GM21390 (cell line): ENCODE measurements at regions not wholly inside any gene's neighbourhood (a gene's known extent, or its start where the extent isn't known, plus 50 kb on each side); places are given as distances from the start of the nearest gene placed in this dataset.

Source experiments
- ATAC-seq: cut with Tn5 transposase; IDR thresholded peaks from one replicate; pipeline ENCODE4 v1.9.1; 2021; ENCODE audit not compliant: unreplicated experiment

DNA sequence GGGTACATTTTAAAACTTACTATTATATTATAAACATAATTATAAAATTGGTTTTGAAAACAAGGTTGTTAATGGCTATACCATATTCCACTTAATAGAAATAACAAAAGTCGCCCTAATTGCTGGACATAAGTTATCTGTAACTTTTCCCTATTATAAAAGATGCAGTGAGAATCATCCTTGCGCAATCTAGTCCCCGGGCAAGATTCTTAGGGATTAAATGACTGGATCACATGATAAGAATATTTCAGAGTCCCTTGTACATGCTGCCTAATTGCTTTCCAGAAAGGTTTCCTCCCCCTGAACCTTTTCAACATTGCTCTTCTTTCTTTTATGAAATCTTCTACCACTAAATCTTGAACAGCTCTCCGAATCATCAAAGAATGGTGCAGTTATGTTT is 479.8 kb upstream of the MKI67 start:
- no peak for ATAC-seq

DNA sequence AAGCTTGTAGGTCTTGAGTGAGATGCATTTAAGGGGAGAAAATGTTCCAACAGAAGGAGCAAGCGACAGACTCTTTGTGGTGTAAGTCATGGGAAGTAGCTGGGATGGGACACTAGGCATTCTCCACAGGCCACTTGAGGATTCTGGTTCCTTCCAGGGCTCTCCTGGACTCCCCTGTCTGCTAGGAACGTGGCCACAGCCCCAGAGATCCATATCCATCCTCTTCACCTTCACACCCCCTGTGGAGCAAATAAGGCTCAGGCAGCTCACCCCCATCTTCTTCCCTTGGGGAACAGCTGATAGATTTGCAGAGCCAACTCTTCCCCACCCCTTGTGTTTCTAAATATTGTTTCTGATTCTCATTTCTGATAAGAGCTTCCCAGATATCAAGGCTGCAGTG is 482.6 kb upstream of the MKI67 start:
- ATAC-seq = no peak

- ATAC-seq = no peak
Observed at GRCh38 chr10:128609460-128609859, 483.2 kb upstream of the MKI67 start.

- no peak for ATAC-seq
Observed at GRCh38 chr10:128610113-128610512, 483.9 kb upstream of the MKI67 start.

- no peak for ATAC-seq
Observed at GRCh38 chr10:128612195-128612594, 486.0 kb upstream of the MKI67 start.

DNA sequence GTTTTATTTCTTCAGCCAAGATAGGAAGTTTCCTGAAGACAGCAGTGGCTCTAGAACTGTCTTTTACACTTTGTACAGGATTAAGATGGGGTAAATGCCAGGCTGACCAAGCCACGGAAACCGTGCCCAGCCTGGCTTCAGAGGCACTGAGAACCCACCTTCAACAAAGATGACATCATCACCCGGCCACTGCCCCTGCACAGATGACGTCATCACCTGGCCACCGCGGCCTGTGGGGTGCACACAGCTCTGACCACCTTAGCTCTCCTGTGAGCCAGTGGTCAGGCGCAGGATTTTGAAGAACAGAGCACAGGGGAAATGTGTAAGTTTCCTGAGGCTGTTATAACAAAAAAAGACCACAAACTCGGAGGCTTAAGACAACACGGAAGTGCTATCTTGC is 486.4 kb upstream of the MKI67 start:
- ATAC-seq = no peak

GRCh38 chr10:128614016-128614605 is 487.9 kb upstream of the MKI67 start:
- ATAC-seq = no peak

- ATAC-seq = no peak
Observed at GRCh38 chr10:128614802-128615553, 488.8 kb upstream of the MKI67 start.

DNA sequence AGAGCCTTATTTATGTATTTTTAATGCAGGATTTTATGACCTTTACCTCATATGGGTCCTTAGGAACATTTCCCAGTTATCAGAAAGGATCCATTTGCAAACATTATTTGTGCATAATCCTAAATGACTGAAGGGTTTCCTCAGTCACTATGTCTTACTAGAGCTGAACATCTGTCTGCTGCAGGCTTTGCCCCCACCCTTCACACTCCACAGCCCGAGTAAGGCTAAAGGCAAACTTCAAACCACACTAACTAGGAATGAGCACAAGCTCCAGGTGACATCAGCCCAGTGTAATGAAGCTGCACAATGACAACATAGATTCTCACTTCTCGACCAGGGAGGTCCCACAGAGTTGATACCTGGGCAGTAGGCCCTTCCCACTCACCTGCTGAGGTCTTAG is 491.3 kb upstream of the MKI67 start:
- ATAC-seq = no peak

GRCh38 chr10:128622706-128623105 is 496.5 kb upstream of the MKI67 start:
- ATAC-seq = no peak

GRCh38 chr10:128623776-128624175 is 497.6 kb upstream of the MKI67 start:
- no peak for ATAC-seq

GRCh38 chr10:128624656-128625530 is 498.7 kb upstream of the MKI67 start:
- ATAC-seq = no peak

DNA sequence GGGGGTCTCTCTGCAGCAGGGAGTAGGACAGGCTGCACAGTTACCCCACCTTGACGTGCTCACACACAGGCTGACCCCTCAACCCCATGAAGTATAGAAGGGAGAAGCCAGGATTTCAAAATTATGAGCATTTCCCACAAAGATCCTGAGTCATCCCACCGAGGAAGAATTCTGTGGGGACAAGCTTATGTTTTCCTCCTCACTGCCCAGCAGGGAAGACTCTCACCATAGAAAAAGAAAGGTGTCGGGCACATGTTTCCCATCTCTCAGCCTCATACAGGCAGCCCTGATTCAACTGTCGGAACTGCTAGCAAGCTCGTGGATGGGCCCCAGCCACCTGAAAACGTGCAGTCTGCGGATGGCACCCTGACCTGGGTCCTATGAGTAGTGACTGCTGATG is 499.7 kb upstream of the MKI67 start:
- no peak for ATAC-seq

GRCh38 chr10:128626397-128627000 is 500.3 kb upstream of the MKI67 start:
- ATAC-seq = no peak

DNA sequence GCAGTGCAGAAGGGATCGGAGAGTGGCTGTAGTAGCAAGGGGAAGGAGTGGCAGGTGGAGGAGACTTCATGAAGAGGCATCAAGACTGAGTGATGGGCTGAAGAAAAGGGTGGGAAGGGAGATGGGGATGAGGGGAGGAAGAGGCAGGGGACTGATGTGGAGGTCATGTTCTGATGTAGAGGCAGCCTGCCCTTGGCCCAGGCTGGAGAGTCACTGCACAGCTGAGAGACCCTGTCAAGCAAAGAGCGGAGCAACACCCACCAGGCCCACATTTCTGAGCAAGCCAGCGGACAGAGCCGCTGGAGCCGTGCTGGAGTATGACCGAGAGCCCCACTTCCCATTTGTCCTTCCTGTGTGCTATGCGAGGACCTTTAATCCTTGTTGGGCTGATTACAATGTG is 501.6 kb upstream of the MKI67 start:
- ATAC-seq = no peak

DNA sequence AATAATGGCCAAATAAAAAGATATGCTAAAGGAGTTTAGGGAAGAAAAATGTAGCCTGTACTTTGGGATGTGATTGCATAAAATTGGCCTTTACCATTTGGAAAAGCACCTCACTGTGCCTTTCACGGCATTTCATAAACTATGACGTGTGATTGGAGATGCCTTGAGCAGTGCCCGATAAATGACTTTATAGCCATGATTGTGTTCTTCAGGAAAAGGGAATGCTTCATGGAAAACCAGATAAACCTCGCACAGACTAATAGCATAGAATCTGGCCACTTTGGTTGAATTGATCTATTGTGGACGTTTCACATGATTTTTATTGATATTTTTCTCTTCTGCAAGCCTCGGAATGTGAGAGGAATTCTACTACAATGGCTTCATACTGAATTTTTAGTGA is 502.0 kb upstream of the MKI67 start:
- no peak for ATAC-seq

DNA sequence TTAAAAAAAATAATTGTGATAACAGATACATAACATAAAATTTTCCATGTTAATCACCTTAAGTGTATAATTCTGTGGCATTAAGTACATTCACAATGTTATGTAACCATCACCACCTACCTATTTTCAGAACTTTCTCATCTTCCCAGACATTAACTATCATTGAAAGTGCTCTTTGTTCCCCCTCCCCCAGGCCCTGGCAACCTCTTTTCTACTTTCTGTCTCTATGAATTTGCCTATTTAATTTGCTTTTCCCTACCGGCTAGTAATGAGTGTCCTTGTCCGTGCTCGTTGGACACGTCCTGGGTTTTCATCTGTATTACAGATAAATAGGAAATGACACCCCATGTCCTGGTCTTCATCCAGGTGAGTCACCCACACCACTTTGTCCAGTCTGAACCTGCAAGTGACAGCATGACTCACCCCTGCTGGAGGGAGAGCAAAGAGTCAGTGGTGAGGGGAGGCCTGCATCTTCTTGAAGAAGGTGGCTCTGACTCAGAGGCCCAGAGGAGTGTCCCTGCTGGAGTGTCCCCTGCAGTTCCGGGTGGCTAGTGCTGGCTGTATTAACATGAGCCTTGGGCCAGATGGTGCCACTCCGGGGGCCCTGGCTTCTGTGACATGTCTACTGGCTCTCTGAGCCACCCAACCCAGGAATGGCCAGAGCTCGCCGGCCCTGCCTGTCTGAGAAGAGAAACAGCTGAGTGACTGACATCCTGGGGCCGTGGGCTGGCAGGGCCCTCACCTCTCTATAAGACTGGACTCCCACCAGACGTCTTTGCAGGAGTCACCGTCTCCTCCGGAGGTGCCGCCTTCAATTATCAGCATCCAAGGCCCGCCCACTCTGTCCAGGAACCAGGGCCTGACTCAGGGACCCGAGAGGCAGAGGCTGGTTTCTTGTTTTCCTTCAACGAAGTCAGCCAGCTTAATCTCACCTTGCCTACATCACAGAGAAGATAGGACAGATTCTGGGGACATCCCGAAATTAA is 503.2 kb upstream of the MKI67 start:
- ATAC-seq = no peak

- no peak for ATAC-seq
Observed at GRCh38 chr10:128630787-128631252, 504.6 kb upstream of the MKI67 start.

- no peak for ATAC-seq
Observed at GRCh38 chr10:128631801-128632241, 505.6 kb upstream of the MKI67 start.

DNA sequence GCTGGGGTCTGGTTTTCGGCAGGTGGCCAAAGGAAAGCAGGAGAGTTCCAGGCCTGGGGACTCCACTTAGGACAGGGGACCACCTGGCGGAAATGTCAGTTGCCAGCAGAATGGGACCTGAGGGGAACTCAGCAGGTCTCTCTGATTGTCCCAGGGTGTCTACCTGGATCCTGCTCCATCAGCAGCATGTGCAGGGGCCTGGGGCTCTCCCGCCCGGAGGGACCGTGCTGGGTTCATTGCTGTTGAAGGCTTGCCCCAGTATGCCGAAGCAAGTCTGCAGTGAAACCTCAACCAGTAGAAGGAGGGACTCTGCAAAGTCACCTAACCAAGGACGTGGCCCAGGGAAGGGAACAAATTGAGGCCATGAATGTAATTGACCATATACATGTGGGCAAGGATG is 506.5 kb upstream of the MKI67 start:
- ATAC-seq = no peak
